GM23338 (cell line): ENCODE measurements at regions not wholly inside any gene's neighbourhood (a gene's known extent, or its start where the extent isn't known, plus 50 kb on each side); places are given as distances from the start of the nearest gene placed in this dataset.

Experiments used
- CREB1 ChIP-seq: fragments of 250-450 bp; sonication (Bioruptor Pico); IDR thresholded peaks from 2 replicates; pipeline ENCODE4 v1.5.0; 2020; ENCODE audit warnings: low read depth, mild to moderate bottlenecking, moderate library complexity
- EZH2 ChIP-seq: fragments of 200-600 bp; sonication (generic); IDR thresholded peaks from one replicate; pipeline ENCODE4 v1.8.0; 2017; ENCODE audit warnings: antibody characterized with exemption, mild to moderate bottlenecking, low read depth; ENCODE audit not compliant: unreplicated experiment
- POLR2AphosphoS5 ChIP-seq: IDR thresholded peaks from 2 replicates; pipeline ENCODE4 v1.6.1; 2016; ENCODE audit warnings: antibody characterized with exemption, low read depth
- REST ChIP-seq: IDR thresholded peaks from one replicate; pipeline ENCODE4 v1.6.1; 2018; ENCODE audit warnings: antibody characterized with exemption; ENCODE audit not compliant: unreplicated experiment
- STAT1 ChIP-seq: IDR thresholded peaks from one replicate; pipeline ENCODE4 v1.6.1; 2016; ENCODE audit warnings: antibody characterized with exemption; ENCODE audit not compliant: unreplicated experiment
- TF ChIP-seq, protein P1 (sequence below), 2 experiments: fragments of 200-600 bp in 1 of 2; sonication (generic) in 1 of 2; conservative IDR thresholded peaks; 2 replicates each; pipeline versions ENCODE4 v1.5.1 to v1.6.1; 2016 to 2017; ENCODE audit warnings: antibody characterized with exemption in 2 of 2, low read depth in 2 of 2, mild to moderate bottlenecking in 2 of 2, moderate library complexity in 1 of 2

DNA sequence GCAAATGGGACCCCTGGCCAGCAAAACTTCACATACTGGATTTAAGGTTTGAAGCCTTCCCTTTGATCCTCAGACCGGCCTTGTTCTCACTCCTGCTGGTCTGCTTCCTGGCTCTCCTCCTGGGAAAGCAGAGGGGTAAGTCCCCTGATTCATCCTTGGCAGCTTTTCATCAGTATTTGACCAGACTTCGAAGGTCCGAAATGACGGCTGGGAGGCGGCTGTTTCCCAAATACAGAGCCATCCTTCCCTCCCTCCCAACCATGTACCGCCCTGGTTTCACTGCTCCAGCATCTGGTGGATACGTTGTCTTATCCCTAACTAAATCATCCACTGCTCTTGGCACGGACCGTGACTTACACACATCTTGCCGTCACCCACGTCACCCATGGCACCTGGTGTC is 265.5 kb downstream of the BCOR start:
- TF ChIP-seq, protein P1, sequence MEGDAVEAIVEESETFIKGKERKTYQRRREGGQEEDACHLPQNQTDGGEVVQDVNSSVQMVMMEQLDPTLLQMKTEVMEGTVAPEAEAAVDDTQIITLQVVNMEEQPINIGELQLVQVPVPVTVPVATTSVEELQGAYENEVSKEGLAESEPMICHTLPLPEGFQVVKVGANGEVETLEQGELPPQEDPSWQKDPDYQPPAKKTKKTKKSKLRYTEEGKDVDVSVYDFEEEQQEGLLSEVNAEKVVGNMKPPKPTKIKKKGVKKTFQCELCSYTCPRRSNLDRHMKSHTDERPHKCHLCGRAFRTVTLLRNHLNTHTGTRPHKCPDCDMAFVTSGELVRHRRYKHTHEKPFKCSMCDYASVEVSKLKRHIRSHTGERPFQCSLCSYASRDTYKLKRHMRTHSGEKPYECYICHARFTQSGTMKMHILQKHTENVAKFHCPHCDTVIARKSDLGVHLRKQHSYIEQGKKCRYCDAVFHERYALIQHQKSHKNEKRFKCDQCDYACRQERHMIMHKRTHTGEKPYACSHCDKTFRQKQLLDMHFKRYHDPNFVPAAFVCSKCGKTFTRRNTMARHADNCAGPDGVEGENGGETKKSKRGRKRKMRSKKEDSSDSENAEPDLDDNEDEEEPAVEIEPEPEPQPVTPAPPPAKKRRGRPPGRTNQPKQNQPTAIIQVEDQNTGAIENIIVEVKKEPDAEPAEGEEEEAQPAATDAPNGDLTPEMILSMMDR (conservative IDR thresholded peaks at IDR 0.05; ENCODE audit: low read depth in 2 of 2), result no peak
- TF ChIP-seq REST (no peak), STAT1 (no peak), POLR2AphosphoS5 (no peak), CREB1 (CRISPR knock-in tag) (no peak), EZH2 (no peak)
